K562 (cell line): ENCODE measurements at regions not wholly inside any gene's neighbourhood (a gene's known extent, or its start where the extent isn't known, plus 50 kb on each side); places are given as distances from the start of the nearest gene placed in this dataset.

Experiments used
- BRF1 ChIP-seq: IDR thresholded peaks from 3 replicates; pipeline ENCODE4 v1.6.1; 2011; ENCODE audit warnings: borderline replicate concordance, mild to moderate bottlenecking; ENCODE audit not compliant: insufficient read length; ENCODE audit errors: extremely low read depth
- E2F5 ChIP-seq: sonication (generic); formaldehyde crosslinking; IDR thresholded peaks from 2 replicates; pipeline ENCODE4 v1.8.0; 2022; ENCODE audit warnings: mild to moderate bottlenecking, missing genetic modification reagents
- JUNB ChIP-seq: fragments of 450-650 bp; formaldehyde crosslinking; conservative IDR thresholded peaks from 2 replicates; pipeline ENCODE4 v1.4.0; 2020; ENCODE audit warnings: mild to moderate bottlenecking
- TCF3 ChIP-seq: sonication (generic); formaldehyde crosslinking; IDR thresholded peaks from 2 replicates; pipeline ENCODE4 v1.4.0; 2020; ENCODE audit warnings: mild to moderate bottlenecking, missing genetic modification reagents
- TF ChIP-seq, protein P1 (sequence below), 3 experiments: IDR thresholded peaks in 2 of 3; conservative IDR thresholded peaks in 1 of 3; 2 replicates each; pipeline ENCODE4 v1.5.1; 2011 to 2012; ENCODE audit warnings: low read length in 3 of 3, mild to moderate bottlenecking in 3 of 3, control low read depth in 2 of 3, improper control_type of control experiment in 1 of 3, inconsistent platforms in 1 of 3, low read depth in 1 of 3, mixed read lengths in 1 of 3, moderate library complexity in 1 of 3; ENCODE audit not compliant: insufficient read depth in 2 of 3
- TF ChIP-seq, protein P2 (sequence below): fragments of 200-800 bp; sonication (Bioruptor generic); IDR thresholded peaks from 2 replicates; pipeline ENCODE4 v1.6.1; 2017; ENCODE audit warnings: missing genetic modification characterization, missing compliant biosample characterization

- TF ChIP-seq TCF3 = no peak
- TF ChIP-seq, protein P1, sequence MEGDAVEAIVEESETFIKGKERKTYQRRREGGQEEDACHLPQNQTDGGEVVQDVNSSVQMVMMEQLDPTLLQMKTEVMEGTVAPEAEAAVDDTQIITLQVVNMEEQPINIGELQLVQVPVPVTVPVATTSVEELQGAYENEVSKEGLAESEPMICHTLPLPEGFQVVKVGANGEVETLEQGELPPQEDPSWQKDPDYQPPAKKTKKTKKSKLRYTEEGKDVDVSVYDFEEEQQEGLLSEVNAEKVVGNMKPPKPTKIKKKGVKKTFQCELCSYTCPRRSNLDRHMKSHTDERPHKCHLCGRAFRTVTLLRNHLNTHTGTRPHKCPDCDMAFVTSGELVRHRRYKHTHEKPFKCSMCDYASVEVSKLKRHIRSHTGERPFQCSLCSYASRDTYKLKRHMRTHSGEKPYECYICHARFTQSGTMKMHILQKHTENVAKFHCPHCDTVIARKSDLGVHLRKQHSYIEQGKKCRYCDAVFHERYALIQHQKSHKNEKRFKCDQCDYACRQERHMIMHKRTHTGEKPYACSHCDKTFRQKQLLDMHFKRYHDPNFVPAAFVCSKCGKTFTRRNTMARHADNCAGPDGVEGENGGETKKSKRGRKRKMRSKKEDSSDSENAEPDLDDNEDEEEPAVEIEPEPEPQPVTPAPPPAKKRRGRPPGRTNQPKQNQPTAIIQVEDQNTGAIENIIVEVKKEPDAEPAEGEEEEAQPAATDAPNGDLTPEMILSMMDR (IDR thresholded peaks at IDR 0.05 in 2 of 3, conservative IDR thresholded peaks at IDR 0.05 in 1 of 3; ENCODE audit: insufficient read depth in 2 of 3, low read depth in 1 of 3, low read length in 3 of 3) = no peak
- TF ChIP-seq JUNB (CRISPR knock-in tag) = no peak
- no peak for TF ChIP-seq BRF1
- TF ChIP-seq, protein P2, sequence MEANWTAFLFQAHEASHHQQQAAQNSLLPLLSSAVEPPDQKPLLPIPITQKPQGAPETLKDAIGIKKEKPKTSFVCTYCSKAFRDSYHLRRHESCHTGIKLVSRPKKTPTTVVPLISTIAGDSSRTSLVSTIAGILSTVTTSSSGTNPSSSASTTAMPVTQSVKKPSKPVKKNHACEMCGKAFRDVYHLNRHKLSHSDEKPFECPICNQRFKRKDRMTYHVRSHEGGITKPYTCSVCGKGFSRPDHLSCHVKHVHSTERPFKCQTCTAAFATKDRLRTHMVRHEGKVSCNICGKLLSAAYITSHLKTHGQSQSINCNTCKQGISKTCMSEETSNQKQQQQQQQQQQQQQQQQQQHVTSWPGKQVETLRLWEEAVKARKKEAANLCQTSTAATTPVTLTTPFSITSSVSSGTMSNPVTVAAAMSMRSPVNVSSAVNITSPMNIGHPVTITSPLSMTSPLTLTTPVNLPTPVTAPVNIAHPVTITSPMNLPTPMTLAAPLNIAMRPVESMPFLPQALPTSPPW = no peak
- no peak for TF ChIP-seq E2F5 (CRISPR knock-in tag)
These were observed 348.1 kb downstream of the CCDC85A start for GRCh38 chr2:56531668-56532420.
